ENCODE measurements at regions not wholly inside any gene's neighbourhood (a gene's known extent, or its start where the extent isn't known, plus 50 kb on each side); places are given as distances from the start of the nearest gene placed in this dataset.

- H3K27me3 ChIP-seq (replicated peaks) = no peaks in the 10 kb centered on the region
- no peaks in the 10 kb centered on the region for H3K4me1 ChIP-seq (replicated peaks)
- H3K9me3 ChIP-seq (replicated peaks) = no peaks in the 10 kb centered on the region
- H3K36me3 ChIP-seq = no peaks in the 10 kb centered on the region
- no peak overlapping the region for H3K4me3 ChIP-seq
- H3K27ac ChIP-seq = no peak overlapping the region
- DNase-seq (ENCODE audit: low read depth in 1 of 2, low spot score in 2 of 2) = no peak
Measured at GRCh38 chr4:54929459-54929858, 195.9 kb downstream of the KDR start.

GRCh38 chr4:54924891-54925290, 200.5 kb downstream of the KDR start:
- no peaks in the 10 kb centered on the region for H3K4me1 ChIP-seq (replicated peaks)
- no peak overlapping the region for H3K27ac ChIP-seq
- no peak overlapping the region for H3K4me3 ChIP-seq
- no peak for DNase-seq (ENCODE audit: low read depth in 1 of 2, low spot score in 2 of 2)
- no peaks in the 10 kb centered on the region for H3K27me3 ChIP-seq (replicated peaks)
- H3K36me3 ChIP-seq = no peaks in the 10 kb centered on the region
- no peaks in the 10 kb centered on the region for H3K9me3 ChIP-seq (replicated peaks)

- Histone ChIP-seq H3K4me3 (no peak overlapping the region), H3K36me3 (no peaks in the 10 kb centered on the region), H3K27ac (no peak overlapping the region), H3K9me3 (replicated peaks) (no peaks in the 10 kb centered on the region), H3K4me1 (replicated peaks) (no peaks in the 10 kb centered on the region), H3K27me3 (replicated peaks) (no peaks in the 10 kb centered on the region)
- DNase-seq (ENCODE audit: low read depth in 1 of 2, low spot score in 2 of 2) = no peak
Measured at GRCh38 chr4:54915276-54915675, 210.1 kb downstream of the KDR start.

- H3K27me3 ChIP-seq (replicated peaks) = no peaks in the 10 kb centered on the region
- no peak for DNase-seq (ENCODE audit: low read depth in 1 of 2, low spot score in 2 of 2)
- no peak overlapping the region for H3K4me3 ChIP-seq
- H3K27ac ChIP-seq = no peak overlapping the region
- no peaks in the 10 kb centered on the region for H3K36me3 ChIP-seq
- no peaks in the 10 kb centered on the region for H3K9me3 ChIP-seq (replicated peaks)
- no peaks in the 10 kb centered on the region for H3K4me1 ChIP-seq (replicated peaks)
Measured at GRCh38 chr4:54914781-54915180, 210.6 kb downstream of the KDR start.

- DNase-seq (ENCODE audit: low read depth in 1 of 2, low spot score in 2 of 2) = no peak
- H3K4me3 ChIP-seq = no peak overlapping the region
- no peaks in the 10 kb centered on the region for H3K9me3 ChIP-seq (replicated peaks)
- H3K36me3 ChIP-seq = no peaks in the 10 kb centered on the region
- no peaks in the 10 kb centered on the region for H3K4me1 ChIP-seq (replicated peaks)
- no peaks in the 10 kb centered on the region for H3K27me3 ChIP-seq (replicated peaks)
- no peak overlapping the region for H3K27ac ChIP-seq
Measured at GRCh38 chr4:54913751-54914526, 211.5 kb downstream of the KDR start.

GRCh38 chr4:54912155-54912554, 213.2 kb downstream of the KDR start:
- no peak overlapping the region for H3K27ac ChIP-seq
- H3K27me3 ChIP-seq (replicated peaks) = no peaks in the 10 kb centered on the region
- H3K4me1 ChIP-seq (replicated peaks) = no peaks in the 10 kb centered on the region
- no peak overlapping the region for H3K4me3 ChIP-seq
- no peak for DNase-seq (ENCODE audit: low read depth in 1 of 2, low spot score in 2 of 2)
- no peaks in the 10 kb centered on the region for H3K9me3 ChIP-seq (replicated peaks)
- no peaks in the 10 kb centered on the region for H3K36me3 ChIP-seq

GRCh38 chr4:54909961-54910360, 215.4 kb downstream of the KDR start:
- Histone ChIP-seq H3K27me3 (replicated peaks) (no peaks in the 10 kb centered on the region), H3K9me3 (replicated peaks) (no peaks in the 10 kb centered on the region), H3K27ac (no peak overlapping the region), H3K4me3 (no peak overlapping the region), H3K4me1 (replicated peaks) (no peaks in the 10 kb centered on the region), H3K36me3 (no peaks in the 10 kb centered on the region)
- no peak for DNase-seq (ENCODE audit: low read depth in 1 of 2, low spot score in 2 of 2)

- H3K36me3 ChIP-seq = no peaks in the 10 kb centered on the region
- no peaks in the 10 kb centered on the region for H3K4me1 ChIP-seq (replicated peaks)
- no peak for DNase-seq (ENCODE audit: low read depth in 1 of 2, low spot score in 2 of 2)
- no peak overlapping the region for H3K4me3 ChIP-seq
- no peak overlapping the region for H3K27ac ChIP-seq
- H3K27me3 ChIP-seq (replicated peaks) = no peaks in the 10 kb centered on the region
- H3K9me3 ChIP-seq (replicated peaks) = no peaks in the 10 kb centered on the region
Measured at GRCh38 chr4:54908763-54909162, 216.6 kb downstream of the KDR start.

- no peak overlapping the region for H3K27ac ChIP-seq
- no peaks in the 10 kb centered on the region for H3K9me3 ChIP-seq (replicated peaks)
- H3K36me3 ChIP-seq = no peaks in the 10 kb centered on the region
- H3K4me3 ChIP-seq = no peak overlapping the region
- H3K27me3 ChIP-seq (replicated peaks) = no peaks in the 10 kb centered on the region
- DNase-seq (ENCODE audit: low read depth in 1 of 2, low spot score in 2 of 2) = no peak
- no peaks in the 10 kb centered on the region for H3K4me1 ChIP-seq (replicated peaks)
Measured at GRCh38 chr4:54904953-54905352, 220.4 kb downstream of the KDR start.

- Histone ChIP-seq H3K27ac (no peak overlapping the region), H3K4me1 (replicated peaks) (no peaks in the 10 kb centered on the region), H3K36me3 (no peaks in the 10 kb centered on the region), H3K4me3 (no peak overlapping the region), H3K27me3 (replicated peaks) (no peaks in the 10 kb centered on the region), H3K9me3 (replicated peaks) (no peaks in the 10 kb centered on the region)
- DNase-seq (ENCODE audit: low read depth in 1 of 2, low spot score in 2 of 2) = no peak
Measured at GRCh38 chr4:54902976-54903375, 222.4 kb downstream of the KDR start.

GRCh38 chr4:54902271-54902670, 223.1 kb downstream of the KDR start:
- Histone ChIP-seq H3K36me3 (no peaks in the 10 kb centered on the region), H3K9me3 (replicated peaks) (no peaks in the 10 kb centered on the region), H3K4me3 (no peak overlapping the region), H3K27me3 (replicated peaks) (no peaks in the 10 kb centered on the region), H3K4me1 (replicated peaks) (no peaks in the 10 kb centered on the region), H3K27ac (no peak overlapping the region)
- DNase-seq (ENCODE audit: low read depth in 1 of 2, low spot score in 2 of 2) = no peak

- Histone ChIP-seq H3K4me1 (replicated peaks) (no peaks in the 10 kb centered on the region), H3K27me3 (replicated peaks) (no peaks in the 10 kb centered on the region), H3K9me3 (replicated peaks) (no peaks in the 10 kb centered on the region), H3K27ac (no peak overlapping the region), H3K4me3 (no peak overlapping the region), H3K36me3 (no peaks in the 10 kb centered on the region)
- no peak for DNase-seq (ENCODE audit: low read depth in 1 of 2, low spot score in 2 of 2)
Measured at GRCh38 chr4:54901202-54901601, 224.2 kb downstream of the KDR start.

GRCh38 chr4:54898656-54899340, 226.6 kb downstream of the KDR start:
- Histone ChIP-seq H3K9me3 (replicated peaks) (no peaks in the 10 kb centered on the region), H3K27me3 (replicated peaks) (no peaks in the 10 kb centered on the region), H3K36me3 (no peaks in the 10 kb centered on the region), H3K4me3 (no peak overlapping the region), H3K27ac (no peak overlapping the region), H3K4me1 (replicated peaks) (no peaks in the 10 kb centered on the region)
- no peak for DNase-seq (ENCODE audit: low read depth in 1 of 2, low spot score in 2 of 2)

- no peak overlapping the region for H3K4me3 ChIP-seq
- H3K36me3 ChIP-seq = no peaks in the 10 kb centered on the region
- no peak for DNase-seq (ENCODE audit: low read depth in 1 of 2, low spot score in 2 of 2)
- no peak overlapping the region for H3K27ac ChIP-seq
- H3K27me3 ChIP-seq (replicated peaks) = no peaks in the 10 kb centered on the region
- H3K4me1 ChIP-seq (replicated peaks) = no peaks in the 10 kb centered on the region
- no peaks in the 10 kb centered on the region for H3K9me3 ChIP-seq (replicated peaks)
Measured at GRCh38 chr4:54898056-54898562, 227.3 kb downstream of the KDR start.

Measured in SJSA1 (cell line).